ENCODE measurements at regions not wholly inside any gene's neighbourhood (a gene's known extent, or its start where the extent isn't known, plus 50 kb on each side); places are given as distances from the start of the nearest gene placed in this dataset.

DNA sequence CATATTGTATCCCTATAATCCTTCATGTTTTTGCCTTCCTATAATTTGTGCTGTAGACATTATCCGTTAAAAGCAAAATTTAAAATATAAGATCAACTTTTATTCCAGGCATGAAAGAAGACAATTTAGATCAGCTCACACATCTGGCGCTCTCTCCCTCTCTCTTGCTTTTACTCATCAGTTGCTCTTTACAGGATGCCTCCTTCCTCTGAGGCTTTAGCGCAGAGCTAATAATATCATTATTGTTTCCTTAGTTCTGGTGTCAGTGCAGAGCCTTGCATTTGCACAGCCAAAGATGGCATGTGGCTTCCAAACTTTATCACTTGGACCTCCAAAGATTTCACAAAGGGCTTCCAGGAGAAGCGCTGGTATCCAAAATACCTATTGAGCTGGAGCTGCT lies 295.1 kb downstream of the FGF9 start:
- no peak for DNase-seq (ENCODE audit: low spot score)

DNA sequence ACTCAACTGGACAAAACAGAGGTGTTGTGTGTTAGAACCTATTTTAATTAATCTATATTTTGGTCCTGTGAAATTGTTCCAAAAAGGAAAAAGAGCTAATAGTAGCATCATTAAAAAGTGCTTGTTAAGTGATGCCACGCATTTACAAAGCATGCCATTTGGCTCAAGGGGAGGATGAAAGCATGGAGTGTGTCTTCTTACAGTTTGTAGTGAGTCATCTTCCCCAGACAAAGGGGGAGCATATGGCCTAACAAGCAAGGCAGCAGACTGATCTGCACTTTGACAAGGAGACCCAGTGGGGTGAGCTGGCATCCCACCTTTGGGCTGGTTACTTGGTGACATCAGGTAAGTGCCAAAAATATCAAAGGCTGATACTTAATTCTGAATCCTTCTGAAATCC lies 297.0 kb downstream of the FGF9 start:
- DNase-seq (ENCODE audit: low spot score) = no peak

DNA sequence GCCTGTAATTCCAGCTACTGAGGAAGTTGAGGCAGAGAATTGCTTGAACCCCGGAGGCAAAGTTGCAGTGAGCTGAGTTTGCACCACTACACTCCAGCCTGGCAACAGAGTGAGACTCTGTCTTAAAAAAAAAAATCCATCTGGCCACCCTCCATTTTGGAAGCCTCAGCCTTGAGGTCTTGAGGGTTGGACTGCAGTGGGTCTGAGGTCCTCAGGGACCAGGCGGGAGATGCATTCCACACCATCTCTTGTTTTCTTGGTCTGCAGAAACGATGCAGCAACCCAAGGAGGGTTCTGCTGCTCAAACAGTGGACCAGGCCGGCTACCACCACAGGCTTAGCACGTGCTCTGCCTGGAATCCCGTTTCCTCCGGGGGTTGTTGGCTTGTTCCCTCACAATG lies 299.3 kb downstream of the FGF9 start:
- no peak for DNase-seq (ENCODE audit: low spot score)

DNA sequence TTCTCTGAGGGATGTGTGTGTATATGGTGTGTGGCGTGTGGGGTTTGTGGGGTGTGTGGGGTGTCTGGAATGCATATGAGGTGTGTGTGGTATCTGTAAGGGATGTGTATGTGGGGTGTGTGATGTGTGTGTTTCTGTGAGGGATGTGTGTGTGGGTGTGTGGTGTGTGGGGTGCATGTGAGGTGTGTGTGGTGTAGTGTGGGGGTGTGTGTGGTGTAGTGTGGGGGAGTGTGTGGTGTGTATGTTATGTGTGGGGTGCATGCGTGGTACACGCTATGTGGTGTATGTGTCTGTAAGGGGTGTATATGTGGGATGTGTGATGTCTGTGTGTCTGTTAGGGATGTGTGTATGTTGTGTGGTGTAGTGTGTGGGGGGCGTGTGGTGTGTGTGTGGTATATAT lies 300.0 kb downstream of the FGF9 start:
- DNase-seq (ENCODE audit: low spot score) = no peak

DNA sequence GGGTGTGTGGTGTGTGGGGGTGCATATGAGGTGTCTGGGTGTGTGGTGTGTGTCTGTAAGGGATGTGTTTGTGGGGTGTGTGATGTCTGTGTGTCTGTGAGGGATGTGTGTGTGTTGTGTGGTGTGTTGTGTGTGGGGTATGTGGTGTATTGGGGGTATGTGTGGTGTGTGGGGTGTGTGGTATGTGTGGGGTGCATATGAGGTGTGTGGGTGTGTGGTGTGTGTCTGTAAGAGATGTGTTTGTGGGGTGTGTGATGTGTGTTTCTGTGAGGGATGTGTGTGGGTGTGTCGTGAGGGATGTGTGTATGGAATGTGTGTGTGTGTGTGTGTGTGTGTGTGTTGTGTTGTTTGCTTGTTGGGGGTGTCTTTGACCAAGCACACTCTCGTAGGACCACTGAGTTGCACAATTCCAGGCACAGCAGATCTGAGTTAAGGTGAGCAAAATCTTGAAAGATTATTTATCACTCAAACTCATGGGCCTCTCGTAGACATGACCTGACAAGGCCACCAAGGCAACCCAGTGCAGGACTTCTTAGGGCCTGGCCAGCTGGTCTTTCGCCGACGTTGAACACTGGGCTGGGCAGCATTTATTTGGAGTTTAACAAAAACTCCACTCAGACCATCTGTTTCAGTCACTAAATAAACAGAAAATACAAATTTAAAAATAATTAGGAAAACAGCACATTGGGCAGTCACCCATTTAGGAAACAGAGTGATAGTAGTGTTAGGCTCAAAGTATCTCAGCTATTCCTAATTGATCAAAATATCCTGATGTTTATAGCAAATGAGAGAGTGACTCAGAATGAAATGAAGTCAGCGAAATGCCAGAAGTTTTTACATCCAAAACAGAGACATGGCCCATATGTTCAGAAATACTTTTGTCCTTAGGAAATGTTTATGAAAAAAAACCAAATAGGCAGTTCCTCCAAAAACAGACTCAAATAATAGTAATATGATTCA lies 301.1 kb downstream of the FGF9 start:
- DNase-seq (ENCODE audit: low spot score) = no peak

DNA sequence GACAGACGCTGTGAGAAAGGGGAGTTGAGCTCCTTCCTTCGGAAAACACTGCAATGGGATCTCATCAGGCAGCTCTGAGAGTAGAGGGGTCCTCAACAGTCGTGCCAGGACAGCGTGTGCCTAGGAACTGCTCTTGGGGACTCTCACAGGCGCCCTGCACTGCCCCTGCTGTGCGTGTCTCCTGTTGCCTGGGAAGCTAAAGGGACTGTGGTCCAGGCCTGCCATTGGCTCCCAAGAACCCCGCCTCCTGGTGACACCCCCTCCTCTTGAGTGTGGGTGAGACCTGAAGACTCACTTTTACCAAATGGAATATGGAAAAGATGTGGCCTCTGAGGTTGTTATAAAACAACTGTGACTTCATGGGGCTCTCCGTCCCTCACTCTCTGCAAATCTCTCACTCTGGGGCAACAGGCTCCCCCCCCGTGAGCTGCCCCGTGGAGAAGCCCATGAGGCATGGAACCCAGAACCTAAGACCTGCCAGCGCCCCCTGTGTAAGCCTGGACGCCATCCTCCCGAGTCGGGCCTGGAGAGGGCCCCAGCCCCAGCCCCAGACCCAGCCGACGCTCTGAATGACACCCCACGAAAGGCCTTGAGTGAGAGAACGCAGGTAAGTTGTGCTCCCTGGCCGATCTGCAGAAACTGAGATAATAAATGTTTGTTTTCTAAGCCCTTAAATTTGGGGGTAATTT lies 302.7 kb downstream of the FGF9 start:
- DNase-seq (ENCODE audit: low spot score) = no peak

DNA sequence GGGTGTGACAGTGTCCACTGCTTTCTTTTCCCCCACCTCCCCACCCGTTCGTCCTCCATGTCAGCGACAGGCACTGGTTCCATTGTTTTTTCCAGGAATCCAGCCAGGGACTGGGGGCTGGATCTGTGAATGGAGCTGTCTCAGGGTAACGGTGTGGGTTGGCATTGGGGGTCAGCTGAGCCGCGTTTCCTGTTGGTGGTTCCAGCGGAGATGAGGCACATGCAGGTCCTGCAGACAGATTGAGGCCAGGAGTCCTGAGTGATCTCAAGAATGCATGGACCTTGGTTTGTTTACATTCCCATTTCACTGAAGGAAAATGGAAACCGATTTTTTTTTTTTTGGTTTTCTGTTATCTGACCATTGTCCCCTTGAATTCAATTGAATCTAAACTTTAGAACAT lies 303.9 kb downstream of the FGF9 start:
- DNase-seq (ENCODE audit: low spot score) = no peak

DNA sequence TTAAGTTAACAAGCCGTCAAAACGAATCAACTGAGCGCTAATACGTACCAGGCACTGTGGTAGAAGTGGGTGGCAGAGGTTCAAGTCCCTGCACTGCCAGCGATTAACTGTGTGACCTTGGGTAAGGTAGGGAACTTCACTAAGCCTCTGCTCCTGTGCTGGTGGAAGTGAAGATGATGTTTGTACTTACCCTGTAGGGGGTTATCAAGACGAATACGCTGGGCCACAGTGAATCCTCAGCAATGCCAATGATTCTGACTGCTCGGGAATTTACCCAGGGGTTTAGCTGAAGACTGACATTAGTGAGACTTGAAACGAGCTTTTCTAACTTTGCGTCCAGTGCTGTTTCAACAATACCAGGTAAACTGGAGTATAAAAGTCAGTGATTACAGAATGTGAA lies 305.3 kb downstream of the FGF9 start:
- no peak for DNase-seq (ENCODE audit: low spot score)

DNA sequence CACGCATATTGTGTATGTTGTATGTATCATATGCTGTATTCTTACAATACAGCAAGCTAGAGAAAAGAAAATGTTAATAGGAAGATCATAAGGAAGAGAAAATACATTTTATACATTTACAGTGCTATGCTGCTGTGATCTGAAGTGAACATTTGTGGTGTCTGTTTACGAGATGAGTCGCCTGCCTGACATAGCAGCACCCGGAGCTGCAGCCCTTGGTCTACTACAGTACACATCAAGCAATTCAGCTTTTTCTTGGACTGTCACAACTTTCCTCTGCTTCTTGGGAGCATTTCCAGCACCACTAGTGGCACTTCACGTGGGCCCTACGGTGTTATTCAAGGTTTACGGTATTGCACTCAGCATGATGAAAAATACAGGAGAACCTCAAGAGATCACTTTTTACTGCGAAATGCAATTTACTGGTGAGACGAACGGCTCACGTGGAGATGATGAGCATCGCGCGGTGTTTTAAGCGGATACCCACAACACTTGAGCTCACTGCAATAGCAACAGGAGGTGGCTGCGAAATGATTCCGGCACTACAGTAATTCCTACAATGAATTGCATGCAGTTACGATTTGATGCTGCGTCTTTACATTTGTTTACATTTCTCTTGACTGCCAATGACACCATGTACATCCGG lies 308.4 kb downstream of the FGF9 start:
- no peak for DNase-seq (ENCODE audit: low spot score)

DNA sequence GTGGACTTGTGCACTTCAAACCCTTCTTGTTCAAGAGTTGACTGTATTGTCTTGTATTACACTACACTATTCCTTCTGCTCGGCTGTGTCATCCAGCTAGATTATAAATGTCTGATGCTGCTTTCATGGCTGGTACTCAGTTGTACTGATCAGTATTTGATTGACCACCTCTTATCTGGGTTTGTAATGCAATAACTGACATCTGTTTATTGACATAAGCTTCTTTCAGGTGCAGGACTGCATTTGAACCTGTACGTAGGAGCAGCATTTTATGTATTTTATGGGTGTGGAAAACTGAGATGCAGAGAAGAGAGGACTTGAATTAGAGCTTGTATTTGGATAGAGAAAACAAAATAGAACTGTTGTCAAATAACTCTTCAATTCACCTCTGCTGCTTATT lies 309.2 kb downstream of the FGF9 start:
- DNase-seq (ENCODE audit: low spot score) = no peak

DNA sequence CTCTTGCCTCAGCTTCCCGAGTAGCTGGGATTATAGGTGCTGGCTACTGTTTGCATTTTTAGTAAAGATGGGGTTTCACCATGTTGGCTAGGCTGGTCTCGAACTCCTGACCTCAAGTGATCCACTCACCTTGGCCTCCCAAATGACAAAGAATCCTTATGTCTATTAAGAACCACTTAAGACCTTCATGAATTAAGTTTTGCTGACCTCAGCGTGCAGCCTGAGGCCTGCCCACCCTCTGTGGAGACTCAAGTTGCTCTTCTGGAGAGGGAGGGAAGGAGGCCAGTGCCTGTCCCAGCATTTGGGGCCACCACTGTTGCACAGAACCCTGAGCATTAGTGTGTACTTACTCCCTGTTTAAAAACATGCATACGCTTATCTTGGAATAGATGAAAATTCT lies 313.3 kb downstream of the FGF9 start:
- DNase-seq (ENCODE audit: low spot score) = no peak

DNA sequence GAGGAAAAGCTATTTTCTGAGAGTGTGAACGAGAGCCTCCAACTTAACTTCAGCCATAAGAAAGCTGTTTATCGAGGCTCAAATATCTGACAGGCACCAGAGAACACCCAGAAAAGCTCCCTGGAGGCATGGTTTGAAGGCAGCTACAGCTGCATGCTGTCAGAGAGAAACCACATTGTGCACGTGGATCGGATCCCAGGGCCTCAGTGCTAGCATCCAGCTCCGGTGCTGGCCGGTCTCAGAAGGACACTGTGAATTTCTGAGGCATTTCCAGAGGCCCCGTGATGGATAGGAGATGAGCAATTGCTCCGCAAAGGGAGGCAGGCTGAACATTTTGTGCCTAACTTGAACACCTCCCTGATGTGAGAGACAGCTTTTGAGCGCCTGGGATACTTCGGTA lies 315.7 kb downstream of the FGF9 start:
- no peak for DNase-seq (ENCODE audit: low spot score)

DNA sequence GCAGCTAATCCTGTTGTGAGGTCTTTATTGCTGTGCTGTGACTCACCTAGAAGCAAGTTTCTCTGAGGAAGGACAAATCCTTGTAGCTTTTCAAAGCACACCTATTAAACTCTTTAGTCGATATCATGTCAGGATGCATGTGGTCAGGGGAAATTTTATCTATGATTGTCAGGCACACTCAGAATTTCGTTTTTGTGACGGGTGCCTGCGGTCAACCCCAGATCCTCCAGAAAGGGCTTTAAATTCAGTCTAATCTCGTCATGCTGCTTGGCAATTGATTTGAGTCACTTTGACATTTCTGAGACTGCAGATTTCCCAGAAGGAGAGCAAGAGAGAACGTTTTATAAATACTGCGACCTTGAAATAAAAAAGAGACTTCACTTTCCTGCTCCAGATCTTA lies 316.9 kb downstream of the FGF9 start:
- DNase-seq (ENCODE audit: low spot score) = no peak

DNA sequence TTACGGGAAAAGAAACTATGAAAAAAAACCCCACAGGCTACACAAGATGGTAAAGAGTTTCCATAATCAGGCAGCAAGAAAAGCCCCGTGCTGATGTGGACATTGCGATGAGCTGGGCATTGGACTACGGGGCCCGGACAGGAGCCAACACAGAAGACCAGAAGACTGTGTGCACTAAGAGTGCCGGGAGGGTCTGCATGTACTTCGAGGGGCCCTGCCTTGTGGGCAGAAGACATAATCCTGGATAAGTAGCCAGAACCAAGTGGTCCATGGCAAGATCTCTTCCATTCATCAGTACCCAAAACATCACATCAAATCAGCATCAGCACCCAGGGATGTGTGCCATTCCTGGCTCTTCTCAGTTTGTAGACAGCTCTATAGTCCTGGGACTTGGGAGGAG lies 317.8 kb downstream of the FGF9 start:
- no peak for DNase-seq (ENCODE audit: low spot score)

DNA sequence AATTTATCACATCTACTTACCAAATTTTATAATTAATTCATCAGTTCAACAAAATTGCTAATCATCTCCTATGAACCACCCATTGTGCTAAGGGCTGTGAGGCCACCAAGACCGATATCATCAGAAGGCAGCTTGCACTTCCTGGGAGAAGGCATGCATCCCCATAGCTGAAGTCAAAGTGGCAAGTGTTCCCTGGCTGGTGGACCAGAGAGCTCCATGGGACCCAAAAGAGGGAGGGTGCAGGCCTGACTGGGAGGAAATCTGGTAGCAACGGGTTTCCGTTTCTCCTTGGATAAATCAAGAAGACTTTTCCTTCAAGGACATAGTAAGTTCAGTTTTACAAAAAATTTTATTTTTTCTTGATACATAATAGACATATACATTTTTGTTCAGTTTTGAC lies 325.2 kb downstream of the FGF9 start:
- no peak for DNase-seq (ENCODE audit: low spot score)

DNA sequence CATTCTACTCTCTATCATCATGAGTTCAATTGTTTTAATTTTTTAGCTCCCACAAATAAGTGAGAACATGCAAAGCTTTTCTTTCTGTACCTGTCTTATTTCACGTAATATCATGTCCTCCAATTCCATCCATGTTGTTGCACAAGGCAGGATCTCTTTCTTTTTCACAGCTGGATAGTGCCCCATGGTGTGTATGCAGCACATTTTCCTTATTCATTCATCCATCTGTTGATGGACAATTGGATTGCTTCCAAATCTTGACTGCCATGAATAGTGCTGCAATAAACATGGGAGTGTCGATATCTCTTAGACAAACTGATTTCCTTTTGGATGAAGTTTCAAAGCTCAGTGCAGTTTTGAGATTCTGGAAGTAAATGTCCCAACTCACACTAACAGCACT lies 326.9 kb downstream of the FGF9 start:
- DNase-seq (ENCODE audit: low spot score) = no peak

DNA sequence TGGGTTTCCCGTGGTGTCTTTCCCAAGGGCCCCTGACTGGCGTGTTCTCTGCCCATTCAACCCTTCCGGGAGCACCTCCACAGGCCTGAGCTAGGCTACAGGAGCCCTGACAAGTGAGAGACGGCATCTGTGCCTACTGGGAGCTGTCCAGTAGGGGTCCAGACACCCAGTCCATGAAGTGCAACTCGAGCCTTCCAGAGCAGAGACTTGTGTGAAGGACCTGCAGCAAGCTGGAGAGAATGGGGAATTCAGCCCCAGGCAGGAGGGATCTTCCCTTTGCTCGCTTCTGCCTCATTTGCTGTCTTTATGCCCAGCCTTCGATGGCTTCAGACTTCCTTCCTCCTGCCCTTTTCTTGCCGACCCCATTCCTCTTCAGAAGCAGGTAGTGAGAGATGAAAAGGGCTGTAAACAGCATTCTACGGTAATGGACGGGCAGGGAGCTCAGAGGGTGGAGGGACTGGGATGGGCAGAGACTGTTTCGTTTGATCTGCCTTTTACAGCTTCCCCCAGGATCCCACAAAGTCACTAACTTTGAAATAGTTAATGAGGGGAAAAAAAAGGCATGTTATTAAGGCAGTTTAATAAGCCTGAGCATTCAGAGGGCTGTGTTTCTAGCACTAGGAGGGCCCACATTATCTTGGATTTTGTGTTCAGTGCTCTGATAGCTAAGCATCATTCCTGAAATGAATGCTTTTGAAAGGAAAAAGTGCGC lies 327.6 kb downstream of the FGF9 start:
- DNase-seq (ENCODE audit: low spot score) = no peak

DNA sequence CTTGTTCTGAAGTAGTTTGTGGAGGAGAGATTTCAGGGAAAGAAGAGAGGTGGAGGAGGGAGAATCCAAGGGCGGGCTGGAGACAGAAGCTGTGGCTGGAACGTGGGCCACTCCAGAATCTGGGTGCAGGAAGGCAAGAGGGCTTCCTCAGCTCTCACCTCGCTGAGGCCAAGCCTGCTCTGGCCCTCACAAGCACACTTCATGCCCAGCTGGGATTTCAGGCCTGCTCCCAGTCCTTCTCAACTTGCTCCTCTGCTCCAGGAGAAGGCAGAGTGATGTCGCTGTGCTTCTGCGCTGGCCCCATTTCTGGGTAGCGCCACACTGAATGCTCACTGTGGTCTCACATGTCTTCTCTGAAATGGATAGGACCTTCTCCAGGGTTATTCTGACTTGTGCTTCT lies 328.8 kb downstream of the FGF9 start:
- DNase-seq (ENCODE audit: low spot score) = no peak

DNA sequence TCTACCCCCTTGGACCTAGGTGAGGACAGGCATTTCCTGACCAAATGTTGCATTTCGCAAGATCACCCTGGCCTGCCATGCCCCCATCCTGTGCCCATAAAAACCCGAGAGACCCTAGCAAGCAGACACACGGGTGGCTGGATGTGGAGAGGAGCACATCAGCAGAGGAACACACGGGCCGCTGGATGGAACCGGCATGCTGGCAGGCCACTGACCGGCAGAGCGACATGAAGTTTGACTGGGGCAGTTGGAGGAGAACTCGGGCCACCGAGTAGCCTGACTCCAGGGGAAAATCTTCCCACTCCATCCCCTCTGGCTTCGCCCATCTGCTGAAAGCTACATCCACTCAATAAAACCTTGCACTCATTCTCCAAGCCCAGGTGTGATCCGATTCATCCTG lies 329.3 kb downstream of the FGF9 start:
- DNase-seq (ENCODE audit: low spot score) = no peak

DNA sequence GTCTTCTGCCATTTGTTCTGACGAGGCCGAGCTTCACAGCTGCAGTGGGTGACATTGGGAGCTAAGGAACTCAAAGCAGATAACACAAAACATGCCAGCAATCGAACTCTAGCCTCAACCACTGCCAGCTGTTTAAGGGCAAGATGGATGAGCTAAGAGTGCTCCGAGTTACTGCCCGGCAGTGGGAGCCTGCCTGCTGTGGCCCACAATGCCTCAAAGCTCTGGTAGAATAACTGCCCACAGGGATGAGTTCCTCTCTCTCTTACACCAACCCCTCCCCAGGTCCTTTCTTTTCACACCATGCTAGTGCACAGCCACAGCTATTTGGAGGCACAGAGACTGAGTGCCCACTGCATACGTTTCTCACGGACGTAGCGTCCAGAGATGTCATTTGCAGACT lies 330.5 kb downstream of the FGF9 start:
- no peak for DNase-seq (ENCODE audit: low spot score)

DNA sequence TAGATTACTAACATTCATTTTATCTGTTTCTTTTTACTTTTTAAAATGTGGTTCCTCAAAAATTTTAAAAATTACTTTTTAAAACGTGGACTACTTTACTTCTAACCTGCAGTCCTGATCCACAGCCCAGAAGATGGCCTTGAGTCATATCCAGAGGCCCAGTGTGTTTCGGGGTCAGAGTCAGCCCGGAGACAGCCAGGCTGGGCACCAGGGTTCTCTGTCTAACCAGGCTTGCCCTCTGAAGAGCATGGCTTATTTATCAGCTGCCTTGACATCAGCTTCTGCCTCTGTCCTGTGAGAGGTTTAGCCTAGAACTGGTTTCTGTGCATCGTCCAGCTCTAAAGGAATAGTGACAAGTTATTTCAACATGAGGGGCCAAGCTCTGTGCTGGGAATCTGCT lies 332.0 kb downstream of the FGF9 start:
- DNase-seq (ENCODE audit: low spot score) = no peak

DNA sequence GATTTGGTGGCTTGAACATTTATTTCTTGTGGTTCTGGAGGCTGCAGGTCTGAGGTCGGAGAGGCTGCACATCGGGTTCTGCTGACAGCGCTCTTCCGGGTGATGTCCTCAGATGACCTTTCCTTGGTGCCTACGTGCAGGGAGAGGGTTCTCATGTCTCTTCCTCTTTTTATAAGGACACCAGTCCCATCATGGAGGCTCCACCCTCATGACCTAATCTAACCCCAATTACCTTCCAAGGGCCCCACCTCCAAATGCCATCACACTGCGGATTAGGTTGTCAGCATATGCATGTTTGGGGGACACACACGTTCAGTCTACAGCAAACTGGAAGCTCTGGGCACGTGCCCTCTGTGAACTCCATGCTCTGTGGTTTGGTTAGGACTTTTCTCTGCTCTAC lies 338.6 kb downstream of the FGF9 start:
- DNase-seq (ENCODE audit: low spot score) = no peak

DNA sequence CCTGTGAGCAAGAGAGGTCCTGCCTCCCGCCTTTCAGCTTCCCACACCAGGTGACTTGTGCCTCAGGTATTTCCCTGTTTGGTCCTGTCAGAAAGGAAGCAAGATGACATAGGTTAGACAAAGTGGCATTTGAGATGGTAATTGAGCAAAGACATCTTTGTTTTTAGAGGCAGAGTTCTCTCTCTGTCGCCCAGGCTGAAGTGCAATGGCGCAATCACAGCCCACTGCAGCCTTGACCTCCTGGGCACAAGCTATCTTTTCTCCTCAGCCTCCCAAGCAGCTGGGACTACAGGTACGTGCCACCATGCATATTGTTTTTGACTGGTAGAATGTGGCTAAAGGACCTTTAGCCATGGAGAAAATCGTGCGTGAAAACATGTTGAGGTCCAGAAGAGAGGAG lies 339.1 kb downstream of the FGF9 start:
- no peak for DNase-seq (ENCODE audit: low spot score)
